ENCODE measurements at regions not wholly inside any gene's neighbourhood (a gene's known extent, or its start where the extent isn't known, plus 50 kb on each side); places are given as distances from the start of the nearest gene placed in this dataset.
A peak's percentile ranks its signal among the peaks of the same experiment; 100 is the strongest.

DNA sequence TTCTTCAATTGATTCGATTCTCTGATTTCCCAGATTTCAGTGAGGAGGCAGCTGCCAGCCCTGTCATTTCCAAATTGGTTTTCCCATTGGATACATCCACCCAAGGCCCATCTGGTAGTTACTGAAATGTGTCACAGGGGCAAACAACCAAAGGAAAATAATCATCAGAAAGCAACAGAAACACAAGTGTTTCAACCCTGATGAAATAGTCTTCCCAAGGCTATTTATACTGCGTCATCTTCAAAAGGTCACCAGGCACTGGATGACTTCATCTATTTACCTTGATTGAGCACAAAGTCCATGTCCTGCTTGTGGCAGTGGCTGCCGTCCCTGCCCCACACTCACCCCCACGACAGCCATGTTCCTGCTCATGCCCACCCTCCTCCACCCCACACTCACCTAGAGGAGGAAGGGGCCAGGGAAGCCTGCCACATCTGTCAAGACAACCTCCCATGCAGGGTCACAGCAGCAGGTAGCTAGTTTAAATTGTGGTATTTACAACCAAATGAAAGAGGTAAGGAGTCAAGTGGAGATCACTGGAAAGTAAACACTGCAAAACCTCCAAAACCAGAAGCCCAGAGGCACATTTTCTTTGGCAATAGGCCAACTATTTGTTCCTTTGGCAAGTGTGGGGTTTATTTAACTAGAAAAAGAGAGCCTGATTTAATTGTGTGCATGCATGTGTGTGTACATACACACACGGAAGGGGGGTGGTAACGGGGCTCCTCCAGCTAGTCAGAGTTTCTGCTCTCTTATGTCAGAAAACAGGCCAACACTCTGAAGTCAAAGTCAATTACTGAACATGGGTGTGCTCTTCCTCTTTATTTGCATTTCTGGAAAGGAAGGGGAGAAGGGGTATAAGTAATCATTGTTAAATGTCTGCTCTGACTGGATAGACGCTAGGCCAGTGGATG, 49.5 kb upstream of the RAB4A start (continued):
- TF ChIP-seq SMARCE1 (IDR thresholded peaks at IDR 0.05; ENCODE audit: borderline replicate concordance) (no peak), ZNF3 (CRISPR knock-in tag; IDR thresholded peaks at IDR 0.05) (no peak), ZFP1 (CRISPR knock-in tag; IDR thresholded peaks at IDR 0.05) (no peak), YEATS2 (CRISPR knock-in tag; IDR thresholded peaks at IDR 0.05; ENCODE audit: borderline replicate concordance) (no peak; the same call in 1 of the 2 replicates), ZNF607 (CRISPR knock-in tag; IDR thresholded peaks at IDR 0.05; ENCODE audit: borderline replicate concordance) (peak; percentile 77; the same call in 1 of the 2 replicates), CBX5 (CRISPR knock-in tag; IDR thresholded peaks at IDR 0.05; ENCODE audit: borderline replicate concordance) (peak; percentile 88; the same call in 1 of the 2 replicates), BHLHE40 (IDR thresholded peaks at IDR 0.05; ENCODE audit: low read length) (0 out of 2 replicates have a peak, but pooled peaks have one; percentile 7), ZNF883 (CRISPR knock-in tag; IDR thresholded peaks at IDR 0.05; ENCODE audit: not compliant biosample characterization) (peak; percentile 24), ZNF337 (CRISPR knock-in tag; IDR thresholded peaks at IDR 0.05; ENCODE audit: borderline replicate concordance, low read depth) (peak; percentile 81; the same call in 1 of the 2 replicates), RNF2 (conservative IDR thresholded peaks at IDR 0.05; ENCODE audit: low read depth) (0 out of 2 replicates have a peak, but pooled peaks have one; percentile 38), ZNF709 (CRISPR knock-in tag; IDR thresholded peaks at IDR 0.05) (no peak), HIVEP1 (CRISPR knock-in tag; IDR thresholded peaks at IDR 0.05) (peak; percentile 78; the same call in 1 of the 2 replicates), ZNF629 (CRISPR knock-in tag; conservative IDR thresholded peaks at IDR 0.05) (no peak), NONO (IDR thresholded peaks at IDR 0.05) (no peak), NONO (CRISPR knock-in tag; conservative IDR thresholded peaks at IDR 0.05) (peak; percentile 94)
- TF ChIP-seq, protein P1, sequence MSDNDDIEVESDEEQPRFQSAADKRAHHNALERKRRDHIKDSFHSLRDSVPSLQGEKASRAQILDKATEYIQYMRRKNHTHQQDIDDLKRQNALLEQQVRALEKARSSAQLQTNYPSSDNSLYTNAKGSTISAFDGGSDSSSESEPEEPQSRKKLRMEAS (IDR thresholded peaks at IDR 0.05): peak; percentile 83
- TF ChIP-seq, protein P2, sequence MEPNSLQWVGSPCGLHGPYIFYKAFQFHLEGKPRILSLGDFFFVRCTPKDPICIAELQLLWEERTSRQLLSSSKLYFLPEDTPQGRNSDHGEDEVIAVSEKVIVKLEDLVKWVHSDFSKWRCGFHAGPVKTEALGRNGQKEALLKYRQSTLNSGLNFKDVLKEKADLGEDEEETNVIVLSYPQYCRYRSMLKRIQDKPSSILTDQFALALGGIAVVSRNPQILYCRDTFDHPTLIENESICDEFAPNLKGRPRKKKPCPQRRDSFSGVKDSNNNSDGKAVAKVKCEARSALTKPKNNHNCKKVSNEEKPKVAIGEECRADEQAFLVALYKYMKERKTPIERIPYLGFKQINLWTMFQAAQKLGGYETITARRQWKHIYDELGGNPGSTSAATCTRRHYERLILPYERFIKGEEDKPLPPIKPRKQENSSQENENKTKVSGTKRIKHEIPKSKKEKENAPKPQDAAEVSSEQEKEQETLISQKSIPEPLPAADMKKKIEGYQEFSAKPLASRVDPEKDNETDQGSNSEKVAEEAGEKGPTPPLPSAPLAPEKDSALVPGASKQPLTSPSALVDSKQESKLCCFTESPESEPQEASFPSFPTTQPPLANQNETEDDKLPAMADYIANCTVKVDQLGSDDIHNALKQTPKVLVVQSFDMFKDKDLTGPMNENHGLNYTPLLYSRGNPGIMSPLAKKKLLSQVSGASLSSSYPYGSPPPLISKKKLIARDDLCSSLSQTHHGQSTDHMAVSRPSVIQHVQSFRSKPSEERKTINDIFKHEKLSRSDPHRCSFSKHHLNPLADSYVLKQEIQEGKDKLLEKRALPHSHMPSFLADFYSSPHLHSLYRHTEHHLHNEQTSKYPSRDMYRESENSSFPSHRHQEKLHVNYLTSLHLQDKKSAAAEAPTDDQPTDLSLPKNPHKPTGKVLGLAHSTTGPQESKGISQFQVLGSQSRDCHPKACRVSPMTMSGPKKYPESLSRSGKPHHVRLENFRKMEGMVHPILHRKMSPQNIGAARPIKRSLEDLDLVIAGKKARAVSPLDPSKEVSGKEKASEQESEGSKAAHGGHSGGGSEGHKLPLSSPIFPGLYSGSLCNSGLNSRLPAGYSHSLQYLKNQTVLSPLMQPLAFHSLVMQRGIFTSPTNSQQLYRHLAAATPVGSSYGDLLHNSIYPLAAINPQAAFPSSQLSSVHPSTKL (CRISPR knock-in tag; IDR thresholded peaks at IDR 0.05): peak; percentile 95
- TF ChIP-seq, protein P3, sequence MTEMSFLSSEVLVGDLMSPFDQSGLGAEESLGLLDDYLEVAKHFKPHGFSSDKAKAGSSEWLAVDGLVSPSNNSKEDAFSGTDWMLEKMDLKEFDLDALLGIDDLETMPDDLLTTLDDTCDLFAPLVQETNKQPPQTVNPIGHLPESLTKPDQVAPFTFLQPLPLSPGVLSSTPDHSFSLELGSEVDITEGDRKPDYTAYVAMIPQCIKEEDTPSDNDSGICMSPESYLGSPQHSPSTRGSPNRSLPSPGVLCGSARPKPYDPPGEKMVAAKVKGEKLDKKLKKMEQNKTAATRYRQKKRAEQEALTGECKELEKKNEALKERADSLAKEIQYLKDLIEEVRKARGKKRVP (CRISPR knock-in tag; IDR thresholded peaks at IDR 0.05): peak in 1 of 2 experiments; percentile 97; a peak in 2 of 4 replicates
- TF ChIP-seq, protein P4, sequence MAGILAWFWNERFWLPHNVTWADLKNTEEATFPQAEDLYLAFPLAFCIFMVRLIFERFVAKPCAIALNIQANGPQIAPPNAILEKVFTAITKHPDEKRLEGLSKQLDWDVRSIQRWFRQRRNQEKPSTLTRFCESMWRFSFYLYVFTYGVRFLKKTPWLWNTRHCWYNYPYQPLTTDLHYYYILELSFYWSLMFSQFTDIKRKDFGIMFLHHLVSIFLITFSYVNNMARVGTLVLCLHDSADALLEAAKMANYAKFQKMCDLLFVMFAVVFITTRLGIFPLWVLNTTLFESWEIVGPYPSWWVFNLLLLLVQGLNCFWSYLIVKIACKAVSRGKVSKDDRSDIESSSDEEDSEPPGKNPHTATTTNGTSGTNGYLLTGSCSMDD (CRISPR knock-in tag; IDR thresholded peaks at IDR 0.05): no peak
- TF ChIP-seq, protein P5, sequence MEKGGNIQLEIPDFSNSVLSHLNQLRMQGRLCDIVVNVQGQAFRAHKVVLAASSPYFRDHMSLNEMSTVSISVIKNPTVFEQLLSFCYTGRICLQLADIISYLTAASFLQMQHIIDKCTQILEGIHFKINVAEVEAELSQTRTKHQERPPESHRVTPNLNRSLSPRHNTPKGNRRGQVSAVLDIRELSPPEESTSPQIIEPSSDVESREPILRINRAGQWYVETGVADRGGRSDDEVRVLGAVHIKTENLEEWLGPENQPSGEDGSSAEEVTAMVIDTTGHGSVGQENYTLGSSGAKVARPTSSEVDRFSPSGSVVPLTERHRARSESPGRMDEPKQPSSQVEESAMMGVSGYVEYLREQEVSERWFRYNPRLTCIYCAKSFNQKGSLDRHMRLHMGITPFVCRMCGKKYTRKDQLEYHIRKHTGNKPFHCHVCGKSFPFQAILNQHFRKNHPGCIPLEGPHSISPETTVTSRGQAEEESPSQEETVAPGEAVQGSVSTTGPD (CRISPR knock-in tag; IDR thresholded peaks at IDR 0.05): peak; percentile 64; the same call in 1 of the 2 replicates

All from HepG2 (cell line).